HG03575 (cell line): ENCODE measurements at regions not wholly inside any gene's neighbourhood (a gene's known extent, or its start where the extent isn't known, plus 50 kb on each side); places are given as distances from the start of the nearest gene placed in this dataset.
"Not testable (repeated sequence)": the region's sequence is repeated elsewhere in the genome, so short reads cannot be mapped to it uniquely, and the experiment has no call there.

ENCODE experiments used
- ATAC-seq: cut with Tn5 transposase; IDR thresholded peaks from one replicate; pipeline ENCODE4 v1.9.1; 2021; ENCODE audit not compliant: unreplicated experiment, insufficient number of reproducible peaks, low FRiP score; ENCODE audit errors: extremely low read depth

GRCh38 chr2:133846476-133846875 lies 278.2 kb upstream of the NCKAP5 start:
- ATAC-seq = no peak

- no peak for ATAC-seq
Measured at GRCh38 chr2:133847591-133847990, 279.3 kb upstream of the NCKAP5 start.

- ATAC-seq = no peak
Measured at GRCh38 chr2:133848111-133848649, 279.9 kb upstream of the NCKAP5 start.

- ATAC-seq = no peak
Measured at GRCh38 chr2:133849341-133849740, 281.1 kb upstream of the NCKAP5 start.

- ATAC-seq = no peak
Measured at GRCh38 chr2:133854603-133855200, 286.4 kb upstream of the NCKAP5 start.

- ATAC-seq = no peak
Measured at GRCh38 chr2:133855526-133855925, 287.3 kb upstream of the NCKAP5 start.

- no peak for ATAC-seq
Measured at GRCh38 chr2:133856678-133857077, 288.4 kb upstream of the NCKAP5 start.

- ATAC-seq = no peak
Measured at GRCh38 chr2:133859578-133859977, 291.3 kb upstream of the NCKAP5 start.

- no peak for ATAC-seq
Measured at GRCh38 chr2:133862400-133862977, 294.2 kb upstream of the NCKAP5 start.

GRCh38 chr2:133863106-133863800 lies 295.0 kb upstream of the NCKAP5 start:
- ATAC-seq = no peak

GRCh38 chr2:133865141-133865540 lies 296.9 kb upstream of the NCKAP5 start:
- no peak for ATAC-seq

GRCh38 chr2:133867166-133867565 lies 298.9 kb upstream of the NCKAP5 start:
- ATAC-seq = no peak

GRCh38 chr2:133871545-133872209 lies 303.4 kb upstream of the NCKAP5 start:
- no peak for ATAC-seq

GRCh38 chr2:133878326-133878725 lies 310.1 kb upstream of the NCKAP5 start:
- ATAC-seq = no peak

GRCh38 chr2:133879703-133880102 lies 311.4 kb upstream of the NCKAP5 start:
- no peak for ATAC-seq

GRCh38 chr2:133882159-133882558 lies 313.9 kb upstream of the NCKAP5 start:
- ATAC-seq = not testable (repeated sequence)

- no peak for ATAC-seq
Measured at GRCh38 chr2:133884739-133885381, 316.6 kb upstream of the NCKAP5 start.

GRCh38 chr2:133885847-133886246 lies 317.6 kb upstream of the NCKAP5 start:
- ATAC-seq = no peak
